Lung (tissue), 11 donors: ENCODE measurements at regions not wholly inside any gene's neighbourhood (a gene's known extent, or its start where the extent isn't known, plus 50 kb on each side); places are given as distances from the start of the nearest gene placed in this dataset.

Experiments
- ATAC-seq: fragments of 200-7000 bp; cut with Tn5 transposase; one replicate; pipeline ENCODE4 v1.9.1; 2020; ENCODE audit warnings: moderate number of reproducible peaks; ENCODE audit not compliant: insufficient read depth, low FRiP score
- DNase-seq, 3 donors: peaks; one replicate each; pipeline ENCODE4 v3.0.0-alpha.2; 2013 to 2017
- H3K27ac ChIP-seq, 2 donors: one replicate each; pipeline ENCODE4 v1.5.1; 2013; ENCODE audit warnings: mild to moderate bottlenecking in 2 of 2, moderate library complexity in 2 of 2, control low read depth in 1 of 2, inconsistent platforms in 1 of 2, low read depth in 1 of 2, low read length in 1 of 2
- H3K27me3 ChIP-seq, 3 donors: one replicate each; pipeline ENCODE4 v1.5.1; 2013; ENCODE audit warnings: low read length in 2 of 3; ENCODE audit not compliant: control insufficient read depth in 3 of 3, insufficient read depth in 3 of 3
- H3K36me3 ChIP-seq, 4 donors: one replicate each; pipeline ENCODE4 v1.5.1; 2013; ENCODE audit warnings: low read length in 4 of 4, mild to moderate bottlenecking in 1 of 4, moderate library complexity in 1 of 4; ENCODE audit not compliant: control insufficient read depth in 4 of 4, insufficient read depth in 4 of 4
- H3K4me1 ChIP-seq, 5 donors: one replicate each; pipeline ENCODE4 v1.5.1; 2013; ENCODE audit warnings: low read length in 5 of 5, mild to moderate bottlenecking in 2 of 5, moderate library complexity in 1 of 5; ENCODE audit not compliant: control insufficient read depth in 5 of 5, insufficient read depth in 5 of 5
- H3K4me3 ChIP-seq: one replicate; pipeline ENCODE4 v1.5.1; 2013; ENCODE audit warnings: mild to moderate bottlenecking, control low read depth, moderate library complexity
- H3K9ac ChIP-seq, 2 donors: one replicate each; pipeline ENCODE4 v1.5.1; 2013; ENCODE audit warnings: low read length in 2 of 2, control low read depth in 1 of 2; ENCODE audit not compliant: insufficient read depth in 1 of 2
- H3K9me3 ChIP-seq, 4 donors: one replicate each; pipeline ENCODE4 v1.5.1; 2013; ENCODE audit warnings: low read length in 3 of 4, mild to moderate bottlenecking in 1 of 4, moderate library complexity in 1 of 4; ENCODE audit not compliant: control insufficient read depth in 4 of 4, insufficient read depth in 3 of 4
- WGBS, 2 donors: extraction: QIAGEN DNeasy Blood & Tissue Kit; methylation state at CpG; one replicate each; pipeline ENCODE4 v1.1.7; 2013; 5-methylcytosine and 5-hydroxymethylcytosine counted together
- TF ChIP-seq, protein P1 (sequence below): IDR thresholded peaks from 2 replicates; pipeline ENCODE4 v1.5.1; 2012; ENCODE audit warnings: mild to moderate bottlenecking; ENCODE audit errors: control extremely low read depth, extremely low read depth
- donor health status: control.
- donor health status: control.
- donor health status: Bipolar disorder and iron deficiency.
- donor health status: healthy.
- donor health status: DM: yes; HTN: yes; CAD: no.

- H3K9ac ChIP-seq: no peak overlapping the region
- DNase-seq (no peak), ATAC-seq (no peak)
- H3K4me1 ChIP-seq: no peaks in the 10 kb centered on the region
- TF ChIP-seq, protein P1, sequence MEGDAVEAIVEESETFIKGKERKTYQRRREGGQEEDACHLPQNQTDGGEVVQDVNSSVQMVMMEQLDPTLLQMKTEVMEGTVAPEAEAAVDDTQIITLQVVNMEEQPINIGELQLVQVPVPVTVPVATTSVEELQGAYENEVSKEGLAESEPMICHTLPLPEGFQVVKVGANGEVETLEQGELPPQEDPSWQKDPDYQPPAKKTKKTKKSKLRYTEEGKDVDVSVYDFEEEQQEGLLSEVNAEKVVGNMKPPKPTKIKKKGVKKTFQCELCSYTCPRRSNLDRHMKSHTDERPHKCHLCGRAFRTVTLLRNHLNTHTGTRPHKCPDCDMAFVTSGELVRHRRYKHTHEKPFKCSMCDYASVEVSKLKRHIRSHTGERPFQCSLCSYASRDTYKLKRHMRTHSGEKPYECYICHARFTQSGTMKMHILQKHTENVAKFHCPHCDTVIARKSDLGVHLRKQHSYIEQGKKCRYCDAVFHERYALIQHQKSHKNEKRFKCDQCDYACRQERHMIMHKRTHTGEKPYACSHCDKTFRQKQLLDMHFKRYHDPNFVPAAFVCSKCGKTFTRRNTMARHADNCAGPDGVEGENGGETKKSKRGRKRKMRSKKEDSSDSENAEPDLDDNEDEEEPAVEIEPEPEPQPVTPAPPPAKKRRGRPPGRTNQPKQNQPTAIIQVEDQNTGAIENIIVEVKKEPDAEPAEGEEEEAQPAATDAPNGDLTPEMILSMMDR: no peak
- H3K4me3 ChIP-seq: no peak overlapping the region
- no peaks in the 10 kb centered on the region for H3K27me3 ChIP-seq
- H3K36me3 ChIP-seq: no peaks in the 10 kb centered on the region
- 71 to 77% methylated on average over 2 of the region's 2 CpGs for WGBS, 2 donors
- H3K27ac ChIP-seq: no peak overlapping the region
- H3K9me3 ChIP-seq: no peaks in the 10 kb centered on the region
These were observed 236.0 kb downstream of the EDEM1 start for GRCh38 chr3:5423523-5423922.

- H3K27ac ChIP-seq: no peak overlapping the region
- ATAC-seq: no peak
- H3K9me3 ChIP-seq: no peaks in the 10 kb centered on the region
- WGBS, 2 donors: 88 to 96% methylated on average over 6 of the region's 6 CpGs
- no peaks in the 10 kb centered on the region for H3K27me3 ChIP-seq
- H3K36me3 ChIP-seq: no peaks in the 10 kb centered on the region
- no peak overlapping the region for H3K9ac ChIP-seq
- no peak for DNase-seq
- H3K4me1 ChIP-seq: no peaks in the 10 kb centered on the region
- TF ChIP-seq, protein P1: no peak
- H3K4me3 ChIP-seq: no peak overlapping the region
These were observed 237.9 kb downstream of the EDEM1 start for GRCh38 chr3:5425371-5425770.

GRCh38 chr3:5426094-5426883 lies 238.8 kb downstream of the EDEM1 start:
- TF ChIP-seq, protein P1: peak; percentile 50
- H3K27me3 ChIP-seq: no peaks in the 10 kb centered on the region

More at GRCh38 chr3:5426094-5426883, 238.8 kb downstream of the EDEM1 start:
- Histone ChIP-seq H3K9me3 (no peaks in the 10 kb centered on the region), H3K4me3 (no peak overlapping the region), H3K4me1 (no peaks in the 10 kb centered on the region), H3K27ac (no peak overlapping the region), H3K36me3 (no peaks in the 10 kb centered on the region), H3K9ac (no peak overlapping the region)
- ATAC-seq (peak; percentile 69), DNase-seq (peak; percentile 69 to 76 (median 71))
- 38 to 39% methylated on average over 25 of the region's 25 CpGs for WGBS, 2 donors
